Hippocampal formation (tissue), 2 donors: ENCODE measurements at regions not wholly inside any gene's neighbourhood (a gene's known extent, or its start where the extent isn't known, plus 50 kb on each side); places are given as distances from the start of the nearest gene placed in this dataset.
"Not testable (repeated sequence)": the region's sequence is repeated elsewhere in the genome, so short reads cannot be mapped to it uniquely, and the experiment has no call there.

Experiments used
- DNase-seq, 2 donors: peaks; one replicate each; lab custom pipeline; 2025; lab: John Stamatoyannopoulos, UW

GRCh38 chr15:96914081-96914480, 583.6 kb downstream of the NR2F2 start:
- no peak for DNase-seq

GRCh38 chr15:96916750-96917149, 586.2 kb downstream of the NR2F2 start:
- no peak for DNase-seq

- DNase-seq: no peak
Observed at GRCh38 chr15:96924570-96924969, 594.1 kb downstream of the NR2F2 start.

GRCh38 chr15:96947296-96948229, 617.1 kb downstream of the NR2F2 start:
- no peak for DNase-seq

GRCh38 chr15:96948981-96949380, 618.5 kb downstream of the NR2F2 start:
- no peak for DNase-seq

- DNase-seq: no peak
Observed at GRCh38 chr15:96958721-96959120, 628.2 kb downstream of the NR2F2 start.

- DNase-seq: no peak
Observed at GRCh38 chr15:96959501-96959900, 629.0 kb downstream of the NR2F2 start.

GRCh38 chr15:96960711-96961480, 630.4 kb downstream of the NR2F2 start:
- no peak for DNase-seq

GRCh38 chr15:96966554-96966953, 636.1 kb downstream of the NR2F2 start:
- DNase-seq: no peak

- no peak for DNase-seq
Observed at GRCh38 chr15:96969732-96970710, 639.5 kb downstream of the NR2F2 start.

GRCh38 chr15:96972201-96972600, 641.7 kb downstream of the NR2F2 start:
- no peak for DNase-seq

GRCh38 chr15:96974761-96975160, 644.3 kb downstream of the NR2F2 start:
- no peak for DNase-seq

- DNase-seq: no peak
Observed at GRCh38 chr15:96977886-96978285, 647.4 kb downstream of the NR2F2 start.

GRCh38 chr15:96978937-96979473, 648.5 kb downstream of the NR2F2 start:
- no peak for DNase-seq

GRCh38 chr15:96984121-96984671, 653.7 kb downstream of the NR2F2 start:
- DNase-seq: not testable (repeated sequence)

GRCh38 chr15:96992817-96993216, 662.3 kb downstream of the NR2F2 start:
- DNase-seq: no peak

- DNase-seq: no peak
Observed at GRCh38 chr15:96997538-96997937, 667.0 kb downstream of the NR2F2 start.

GRCh38 chr15:97009031-97009431, 678.5 kb downstream of the NR2F2 start:
- no peak for DNase-seq

- DNase-seq: no peak
Observed at GRCh38 chr15:97012986-97013385, 682.5 kb downstream of the NR2F2 start.

GRCh38 chr15:97013491-97013890, 683.0 kb downstream of the NR2F2 start:
- DNase-seq: no peak

- DNase-seq: no peak
Observed at GRCh38 chr15:97014001-97014400, 683.5 kb downstream of the NR2F2 start.
